ENCODE measurements at regions not wholly inside any gene's neighbourhood (a gene's known extent, or its start where the extent isn't known, plus 50 kb on each side); places are given as distances from the start of the nearest gene placed in this dataset.

GRCh38 chr13:65133094-65133493, 2097.0 kb downstream of the PCDH9 start:
- Mint-ChIP-seq H3K27ac (no peak overlapping the region; a peak in 1 of 7 replicates), H3K9me3 (no peaks in the 10 kb centered on the region; a peak in 1 of 5 replicates), H3K27me3 (ENCODE audit: low read depth) (no peaks in the 10 kb centered on the region), H3K4me1 (peaks cover 0 to 6% of the 10 kb centered on the region in 2 experiments; a peak in 2 of 4 replicates), H3K4me3 (no peak overlapping the region), H3K36me3 (ENCODE audit: insufficient read depth in 1 of 3, low read depth in 3 of 3) (no peaks in the 10 kb centered on the region)
- DNase-seq, result peak; percentile 62
- Histone ChIP-seq H4K20me1 (ENCODE audit: control insufficient read depth, insufficient read depth, insufficient read length) (no peaks in the 10 kb centered on the region), H4K8ac (replicated peaks; ENCODE audit: insufficient read length, low read depth, low read length) (no peak overlapping the region), H2BK15ac (ENCODE audit: low read depth, low read length) (no peak overlapping the region), H2BK12ac (ENCODE audit: insufficient read length, low read depth, low read length) (no peak overlapping the region), H2AFZ (ENCODE audit: low read length) (no peak overlapping the region), H3K9me3 (ENCODE audit: control insufficient read depth, low read depth, low read length) (no peaks in the 10 kb centered on the region), H3K56ac (ENCODE audit: insufficient read length, low read depth, low read length) (no peak overlapping the region), H3K27ac (ENCODE audit: insufficient read length, low read depth, low read length) (no peak overlapping the region), H4K91ac (ENCODE audit: insufficient read length, low read depth, low read length) (no peak overlapping the region), H3K9ac (ENCODE audit: extremely low read depth, insufficient read length, low read length) (no peak overlapping the region), H3K4ac (ENCODE audit: low read depth, low read length) (no peak overlapping the region), H3K23me2 (ENCODE audit: insufficient read length, low read depth, low read length, poor library complexity, severe bottlenecking) (no peaks in the 10 kb centered on the region), H3K18ac (ENCODE audit: insufficient read length, low read depth, low read length) (no peak overlapping the region), H3K4me1 (ENCODE audit: insufficient read depth, low read length) (no peaks in the 10 kb centered on the region), H4K5ac (ENCODE audit: insufficient read length, low read depth, low read length) (no peak overlapping the region), H3K14ac (ENCODE audit: insufficient read depth, low read length) (no peak overlapping the region), H2AK5ac (ENCODE audit: insufficient read length, low read length) (no peak overlapping the region), H3K79me1 (ENCODE audit: insufficient read depth, low read depth, low read length, poor library complexity, severe bottlenecking) (no peaks in the 10 kb centered on the region), H2BK5ac (ENCODE audit: insufficient read length, low read length) (no peak overlapping the region), H3K23ac (ENCODE audit: insufficient read length, low read depth, low read length) (no peak overlapping the region), H2BK120ac (ENCODE audit: low read depth, low read length, poor library complexity, severe bottlenecking) (no peak overlapping the region), H3T11ph (ENCODE audit: low read length) (no peak overlapping the region), H3K4me2 (ENCODE audit: insufficient read depth, insufficient read length, low read length) (no peak overlapping the region), H3K79me2 (ENCODE audit: insufficient read depth, low read length) (no peaks in the 10 kb centered on the region), H3K27me3 (ENCODE audit: insufficient read depth, low read length) (no peaks in the 10 kb centered on the region), H2BK20ac (ENCODE audit: low read depth, low read length, poor library complexity, severe bottlenecking) (no peak overlapping the region)
- WGBS (ENCODE audit: extremely low coverage, insufficient read length, low lambda C conversion rate), result no CpG with 5 or more reads among the region's 7 CpGs
- no peak for TF ChIP-seq CTCF (conservative IDR thresholded peaks at IDR 0.05)
